NB4 (cell line): ENCODE measurements at regions not wholly inside any gene's neighbourhood (a gene's known extent, or its start where the extent isn't known, plus 50 kb on each side); places are given as distances from the start of the nearest gene placed in this dataset.

ENCODE experiments used
- CTCF ChIP-seq: IDR thresholded peaks from one replicate; pipeline ENCODE4 v1.5.1; 2012; ENCODE audit warnings: low read depth, low read length
- POLR2A ChIP-seq: IDR thresholded peaks from 2 replicates; pipeline ENCODE4 v1.6.1; 2011; ENCODE audit warnings: mild to moderate bottlenecking; ENCODE audit not compliant: insufficient read length; ENCODE audit errors: extremely low read depth

- TF ChIP-seq POLR2A (no peak), CTCF (no peak)
Observed at GRCh38 chr5:158309088-158309807, 450.3 kb upstream of the CLINT1 start.
